ENCODE measurements at regions not wholly inside any gene's neighbourhood (a gene's known extent, or its start where the extent isn't known, plus 50 kb on each side); places are given as distances from the start of the nearest gene placed in this dataset.

- H3K4me3 ChIP-seq (replicated peaks in 1 of 3; ENCODE audit: low read depth in 2 of 3, low read length in 3 of 3), result no peak overlapping the region
- no peaks in the 10 kb centered on the region for H3K79me2 ChIP-seq (ENCODE audit: insufficient read depth, low read length)
- H2AFZ ChIP-seq (ENCODE audit: insufficient read depth, low read depth, low read length, poor library complexity, severe bottlenecking), result no peak overlapping the region
- H3K9me3 ChIP-seq (replicated peaks in 1 of 2; ENCODE audit: control insufficient read depth in 1 of 2, insufficient read depth in 1 of 2, low read length in 2 of 2), result peaks cover 3% of the 10 kb centered on the region in 2 donors
- WGBS (ENCODE audit: insufficient coverage), result no CpG with 5 or more reads among the region's 2 CpGs
- no peak overlapping the region for H3K4me2 ChIP-seq (replicated peaks; ENCODE audit: extremely low read depth, low read length, poor library complexity, severe bottlenecking)
- H3K4me3 Mint-ChIP-seq, result no peak overlapping the region
- no peak for TF ChIP-seq CTCF (IDR thresholded peaks at IDR 0.05)
- H3K36me3 ChIP-seq (replicated peaks in 1 of 2; ENCODE audit: control insufficient read depth in 1 of 2, insufficient read depth in 2 of 2, low read length in 2 of 2), result no peaks in the 10 kb centered on the region
- intact Hi-C loops (cut with micrococcal nuclease), result no loop called here
- DNase-seq, result no peak
- H3K9me3 Mint-ChIP-seq, result peaks cover 0 to 3% (median 2%) of the 10 kb centered on the region in 7 donors
- no peaks in the 10 kb centered on the region for H3K27me3 Mint-ChIP-seq (ENCODE audit: low read depth in 3 of 3)
- H3K9ac ChIP-seq (ENCODE audit: insufficient read depth, low read length, poor library complexity, severe bottlenecking), result no peak overlapping the region
- no peaks in the 10 kb centered on the region for H3K27me3 ChIP-seq (ENCODE audit: control insufficient read depth in 2 of 2, insufficient read depth in 2 of 2, low read length in 2 of 2)
- no peaks in the 10 kb centered on the region for H3K4me1 ChIP-seq (ENCODE audit: control insufficient read depth in 1 of 2, insufficient read depth in 2 of 2, low read length in 2 of 2)
- no peaks in the 10 kb centered on the region for H3K4me1 Mint-ChIP-seq
- H3K27ac Mint-ChIP-seq, result no peak overlapping the region
- no peaks in the 10 kb centered on the region for H4K20me1 ChIP-seq (ENCODE audit: insufficient read depth, low read length)
- H3K36me3 Mint-ChIP-seq, result no peaks in the 10 kb centered on the region
- H3K27ac ChIP-seq (ENCODE audit: low read depth in 1 of 2, low read length in 2 of 2), result no peak overlapping the region
These were observed 617.2 kb upstream of the CHORDC1 start for GRCh38 chr11:90840071-90840470.

DNA sequence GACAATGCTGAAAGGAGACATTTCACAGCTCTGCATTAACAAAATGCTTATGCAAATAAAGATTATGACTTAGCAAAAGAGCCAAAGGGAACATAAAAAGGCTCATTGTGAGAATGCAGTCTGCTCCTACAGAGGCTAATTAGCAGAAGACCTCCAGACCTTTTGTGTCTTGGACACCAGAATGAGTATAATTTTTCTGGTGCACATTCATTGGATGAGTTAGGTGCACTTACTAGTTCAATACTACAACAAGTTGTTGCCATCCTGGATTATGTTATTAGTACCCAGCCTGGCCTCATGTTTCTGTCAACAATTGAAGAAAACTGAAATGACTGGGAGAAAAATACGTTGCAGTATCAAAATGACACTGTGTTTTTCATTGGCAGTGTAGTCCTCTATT lies 613.2 kb upstream of the CHORDC1 start:
- Mint-ChIP-seq H3K4me3 (no peak overlapping the region), H3K9me3 (peaks cover 2 to 10% (median 3%) of the 10 kb centered on the region in 7 donors), H3K27ac (no peak overlapping the region), H3K36me3 (no peaks in the 10 kb centered on the region), H3K4me1 (no peaks in the 10 kb centered on the region), H3K27me3 (ENCODE audit: low read depth in 3 of 3) (no peaks in the 10 kb centered on the region)
- no peak overlapping the region for H3K9ac ChIP-seq (ENCODE audit: insufficient read depth, low read length, poor library complexity, severe bottlenecking)
- no peak for TF ChIP-seq CTCF (IDR thresholded peaks at IDR 0.05)
- H3K4me1 ChIP-seq (ENCODE audit: control insufficient read depth in 1 of 2, insufficient read depth in 2 of 2, low read length in 2 of 2), result no peaks in the 10 kb centered on the region
- no peaks in the 10 kb centered on the region for H3K36me3 ChIP-seq (replicated peaks in 1 of 2; ENCODE audit: control insufficient read depth in 1 of 2, insufficient read depth in 2 of 2, low read length in 2 of 2)
- H2AFZ ChIP-seq (ENCODE audit: insufficient read depth, low read depth, low read length, poor library complexity, severe bottlenecking), result no peak overlapping the region
- no peak overlapping the region for H3K4me2 ChIP-seq (replicated peaks; ENCODE audit: extremely low read depth, low read length, poor library complexity, severe bottlenecking)
- no peaks in the 10 kb centered on the region for H3K79me2 ChIP-seq (ENCODE audit: insufficient read depth, low read length)
- no peak overlapping the region for H3K27ac ChIP-seq (ENCODE audit: low read depth in 1 of 2, low read length in 2 of 2)
- WGBS (ENCODE audit: insufficient coverage), result no CpG with 5 or more reads among the region's 1 CpG
- no peak overlapping the region for H3K4me3 ChIP-seq (replicated peaks in 1 of 3; ENCODE audit: low read depth in 2 of 3, low read length in 3 of 3)
- intact Hi-C loops (cut with micrococcal nuclease), result no loop called here
- H4K20me1 ChIP-seq (ENCODE audit: insufficient read depth, low read length), result no peaks in the 10 kb centered on the region
- no peaks in the 10 kb centered on the region for H3K27me3 ChIP-seq (ENCODE audit: control insufficient read depth in 2 of 2, insufficient read depth in 2 of 2, low read length in 2 of 2)
- H3K9me3 ChIP-seq (replicated peaks in 1 of 2; ENCODE audit: control insufficient read depth in 1 of 2, insufficient read depth in 1 of 2, low read length in 2 of 2), result peaks cover 6 to 11% of the 10 kb centered on the region in 2 donors
- no peak for DNase-seq

Measured in CD14-positive monocyte (primary cell).